GM10266 (cell line): ENCODE measurements at regions not wholly inside any gene's neighbourhood (a gene's known extent, or its start where the extent isn't known, plus 50 kb on each side); places are given as distances from the start of the nearest gene placed in this dataset.
"Not testable (repeated sequence)": the region's sequence is repeated elsewhere in the genome, so short reads cannot be mapped to it uniquely, and the experiment has no call there.

ENCODE experiments used
- DNase-seq: peaks from one replicate; pipeline ENCODE4 v3.0.0; 2012; ENCODE audit errors: extremely low spot score

DNA sequence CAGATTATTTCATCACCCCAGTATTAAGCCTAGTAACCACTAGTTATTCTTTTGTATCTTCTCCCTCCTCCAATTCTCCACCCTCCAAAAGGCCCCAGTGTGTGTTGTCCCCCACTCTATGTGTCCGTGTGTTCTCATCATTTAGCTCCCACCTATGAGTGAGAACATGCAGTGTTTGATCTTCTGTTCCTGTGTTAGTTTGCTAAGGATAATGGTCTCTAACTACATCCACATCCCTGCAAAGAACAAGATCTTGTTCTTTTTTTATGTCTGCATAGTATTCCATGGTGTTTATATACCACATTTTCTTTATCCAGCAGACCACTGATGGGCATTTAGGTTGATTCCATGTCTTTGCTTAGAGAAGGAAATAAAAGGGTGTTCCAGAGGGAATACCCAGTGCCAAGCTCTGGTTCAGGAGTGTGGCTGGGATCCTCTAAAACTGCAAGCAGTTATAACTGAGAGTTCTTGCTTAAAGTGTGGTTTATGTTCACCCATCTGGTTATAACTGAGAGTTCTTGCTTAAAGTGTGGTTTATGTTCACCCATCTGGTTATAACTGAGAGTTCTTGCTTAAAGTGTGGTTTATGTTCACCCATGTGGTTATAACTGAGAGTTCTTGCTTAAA, 154.8 kb downstream of the SYT15 start:
- DNase-seq = not testable (repeated sequence)

DNA sequence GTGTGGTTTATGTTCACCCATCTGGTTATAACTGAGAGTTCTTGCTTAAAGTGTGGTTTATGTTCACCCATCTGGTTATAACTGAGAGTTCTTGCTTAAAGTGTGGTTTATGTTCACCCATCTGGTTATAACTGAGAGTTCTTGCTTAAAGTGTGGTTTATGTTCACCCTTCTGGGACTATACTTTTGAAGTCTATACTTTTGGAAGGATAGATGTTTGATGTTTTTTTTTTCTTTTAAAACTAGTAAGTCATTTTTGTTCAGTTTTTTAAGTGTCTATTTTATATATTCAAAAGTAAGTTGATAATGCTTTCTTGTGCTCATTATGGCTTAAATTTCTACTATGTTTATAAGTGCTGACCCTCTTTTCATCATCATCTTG, 155.3 kb downstream of the SYT15 start:
- not testable (repeated sequence) for DNase-seq

- DNase-seq = not testable (repeated sequence)
Observed at GRCh38 chr10:46739919-46740318, 161.0 kb downstream of the SYT15 start.

DNA sequence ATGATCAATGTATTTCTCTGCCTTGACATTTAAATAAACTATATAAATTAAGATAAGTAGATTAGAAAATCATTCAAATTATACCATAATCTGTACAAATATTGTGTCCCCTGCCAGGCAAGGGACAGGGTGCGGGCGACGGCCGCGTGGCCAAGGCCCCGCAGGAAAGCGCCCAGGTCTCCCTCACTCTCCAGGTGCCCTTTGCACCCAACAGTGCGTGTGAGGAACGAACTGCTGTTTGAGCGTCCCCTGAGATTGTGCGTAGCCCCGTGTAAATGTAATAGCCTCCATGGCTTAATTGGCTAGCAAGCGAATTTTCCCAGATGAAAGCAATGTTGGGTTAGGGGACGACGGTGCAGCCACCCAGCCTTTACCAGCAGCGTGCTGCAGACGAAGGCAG, 161.4 kb downstream of the SYT15 start:
- DNase-seq = not testable (repeated sequence)

DNA sequence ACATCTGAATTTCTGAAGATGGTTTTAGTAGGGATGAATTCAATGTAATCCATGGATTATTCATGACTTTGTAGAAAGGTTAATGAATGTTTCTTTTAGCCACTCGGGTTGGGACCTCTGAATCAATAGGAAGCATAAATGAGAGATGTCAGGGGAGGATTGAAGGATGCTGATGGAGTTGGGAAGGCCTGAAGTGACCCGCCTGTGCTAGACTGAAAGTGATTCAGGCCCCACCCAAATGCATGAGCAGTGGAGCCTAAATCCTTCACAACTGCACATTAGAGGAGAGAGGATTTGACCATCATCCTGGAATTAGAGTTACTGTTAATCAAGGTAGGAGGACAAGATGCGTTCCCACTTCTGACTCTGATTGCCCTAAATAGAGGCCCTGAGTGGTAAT, 162.2 kb upstream of the PTPN20 start:
- not testable (repeated sequence) for DNase-seq

- DNase-seq = not testable (repeated sequence)
Observed at GRCh38 chr10:46749470-46749869, 161.8 kb upstream of the PTPN20 start.

DNA sequence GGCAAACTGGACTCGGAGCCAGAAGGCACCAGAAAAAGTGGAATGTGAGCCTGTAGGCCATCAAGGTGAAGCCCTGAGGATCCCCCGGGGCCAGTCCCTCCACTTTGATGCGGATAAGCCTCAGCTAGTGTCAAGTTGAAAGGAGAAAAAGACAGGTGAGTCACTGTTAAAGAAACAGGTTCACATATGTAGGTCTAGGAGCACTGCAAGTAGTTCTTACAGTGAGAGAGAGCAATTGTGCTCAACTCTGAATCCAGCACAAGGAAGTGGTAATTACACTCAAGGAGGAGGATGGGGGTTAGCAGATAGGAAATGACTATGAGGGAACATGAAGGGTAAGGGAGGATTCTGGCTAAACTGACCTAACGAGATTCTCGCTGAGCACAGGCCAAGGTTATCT, 157.5 kb upstream of the PTPN20 start:
- DNase-seq = not testable (repeated sequence)

DNA sequence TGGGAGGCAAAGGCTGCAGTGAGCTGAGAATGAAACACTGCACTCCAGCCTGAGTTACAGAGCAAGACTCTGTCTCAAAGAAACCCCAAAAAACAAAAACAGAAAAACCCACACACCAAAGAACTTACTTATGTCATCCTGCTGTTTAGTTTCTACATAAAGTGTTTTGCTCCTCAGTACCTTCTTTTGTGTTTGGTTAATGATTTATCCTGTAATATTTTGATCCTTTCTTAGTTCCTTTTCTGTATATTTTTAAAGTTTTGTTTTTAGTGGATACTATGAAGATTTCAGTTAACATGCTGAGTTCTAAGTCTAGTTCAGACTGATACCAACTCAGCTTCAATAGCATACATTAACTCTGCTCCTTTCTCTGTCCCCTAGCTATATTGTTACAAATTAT, 149.8 kb upstream of the PTPN20 start:
- DNase-seq = not testable (repeated sequence)

- DNase-seq = not testable (repeated sequence)
Observed at GRCh38 chr10:46768515-46769291, 142.5 kb upstream of the PTPN20 start.

- DNase-seq = not testable (repeated sequence)
Observed at GRCh38 chr10:46773178-46773896, 137.9 kb upstream of the PTPN20 start.

GRCh38 chr10:46773897-46774236, 137.4 kb upstream of the PTPN20 start:
- DNase-seq = not testable (repeated sequence)

GRCh38 chr10:46774366-46774765, 136.9 kb upstream of the PTPN20 start:
- not testable (repeated sequence) for DNase-seq

DNA sequence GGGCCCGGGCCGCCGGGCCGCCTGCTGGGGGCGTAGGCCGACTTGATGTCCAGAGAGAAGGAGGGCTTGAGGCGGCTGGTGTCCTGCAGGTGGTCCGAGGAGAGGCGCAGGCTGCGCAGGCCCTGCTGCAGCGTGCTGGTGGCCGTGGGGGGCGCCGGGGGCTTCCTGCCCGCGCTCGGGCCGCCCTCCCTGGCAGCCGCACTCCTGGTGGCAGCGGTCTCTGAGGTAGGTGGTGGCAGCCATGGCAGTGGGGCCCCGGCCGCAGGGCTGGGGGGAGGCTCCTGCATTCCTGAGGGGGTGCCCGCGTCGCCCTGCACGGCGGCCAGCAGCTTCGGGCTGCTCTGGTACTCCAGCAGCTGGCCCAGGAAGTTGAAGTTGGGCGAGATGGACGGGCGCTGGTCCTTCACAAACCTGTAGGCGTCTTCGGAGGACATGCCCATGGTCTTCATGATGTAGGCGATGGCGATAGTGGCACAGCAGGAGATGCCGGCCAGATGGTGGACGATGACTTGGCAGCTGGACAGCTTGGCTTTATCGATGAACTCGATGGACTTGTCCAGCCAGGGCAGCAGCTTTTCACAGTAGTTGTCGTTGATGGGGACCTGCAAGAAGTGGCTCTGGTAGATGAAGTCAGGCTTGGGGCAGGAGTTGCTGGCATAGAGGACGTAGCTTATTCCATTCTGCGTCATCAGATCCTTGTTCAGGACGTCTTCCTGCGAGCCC, 136.1 kb upstream of the PTPN20 start:
- DNase-seq = not testable (repeated sequence)

- not testable (repeated sequence) for DNase-seq
Observed at GRCh38 chr10:46775668-46776059, 135.6 kb upstream of the PTPN20 start.

DNA sequence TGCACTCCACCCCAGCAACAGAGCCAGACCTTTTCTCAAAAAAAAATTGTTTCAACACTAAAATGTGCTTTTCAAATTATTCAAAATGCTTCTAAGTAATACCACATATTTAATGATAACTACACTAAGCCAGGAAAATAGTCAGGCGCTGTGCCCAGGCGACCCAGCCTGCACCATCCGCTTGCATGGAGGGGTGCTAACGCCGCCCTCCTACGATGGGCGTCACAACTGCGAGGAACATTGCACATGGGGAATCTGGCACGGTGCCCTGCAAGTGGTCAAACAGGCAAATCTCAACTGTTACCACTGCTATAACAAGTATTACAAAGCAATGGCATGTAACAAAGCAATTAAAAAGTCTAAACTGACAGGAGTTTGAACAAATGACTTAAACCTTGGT, 131.7 kb upstream of the PTPN20 start:
- DNase-seq = not testable (repeated sequence)

DNA sequence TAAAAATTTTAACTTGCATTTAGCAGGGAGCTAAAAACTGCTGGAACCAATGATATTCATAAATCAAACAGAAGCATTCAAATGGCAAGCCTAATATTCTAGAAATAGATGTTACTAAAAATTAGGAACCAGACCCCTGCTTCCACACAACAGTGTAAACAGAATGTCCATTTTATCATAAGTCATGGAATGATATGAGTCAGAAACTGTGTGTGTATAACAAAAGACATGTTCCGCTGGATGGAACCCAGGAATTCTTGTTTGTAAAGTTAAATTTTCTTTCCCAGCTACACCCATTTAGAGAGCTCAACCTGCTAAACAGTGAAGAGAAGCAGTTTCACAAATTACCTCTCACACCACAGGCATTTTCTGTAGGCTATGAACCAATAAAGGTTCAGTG, 131.1 kb upstream of the PTPN20 start:
- DNase-seq = not testable (repeated sequence)

DNA sequence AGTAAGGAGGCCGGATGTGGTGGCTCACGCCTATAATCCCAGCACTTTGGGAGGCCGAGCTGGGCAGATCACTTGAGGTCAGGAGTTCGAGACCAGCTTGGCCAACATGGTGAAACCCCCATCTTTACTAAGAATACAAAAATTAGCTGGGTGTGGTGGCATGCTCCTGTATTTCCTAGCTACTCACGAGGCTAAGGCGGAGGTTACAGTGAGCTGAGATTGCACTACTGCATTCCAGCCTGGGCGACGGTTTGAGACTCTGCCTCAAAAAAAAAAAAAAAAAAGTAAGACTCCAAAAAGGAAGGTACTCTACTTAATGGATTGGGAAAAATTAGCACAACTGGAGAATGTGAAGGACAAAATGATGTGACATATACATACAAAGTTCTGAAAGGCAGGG, 130.2 kb upstream of the PTPN20 start:
- DNase-seq = not testable (repeated sequence)

GRCh38 chr10:46782001-46782874, 129.0 kb upstream of the PTPN20 start:
- DNase-seq = not testable (repeated sequence)

DNA sequence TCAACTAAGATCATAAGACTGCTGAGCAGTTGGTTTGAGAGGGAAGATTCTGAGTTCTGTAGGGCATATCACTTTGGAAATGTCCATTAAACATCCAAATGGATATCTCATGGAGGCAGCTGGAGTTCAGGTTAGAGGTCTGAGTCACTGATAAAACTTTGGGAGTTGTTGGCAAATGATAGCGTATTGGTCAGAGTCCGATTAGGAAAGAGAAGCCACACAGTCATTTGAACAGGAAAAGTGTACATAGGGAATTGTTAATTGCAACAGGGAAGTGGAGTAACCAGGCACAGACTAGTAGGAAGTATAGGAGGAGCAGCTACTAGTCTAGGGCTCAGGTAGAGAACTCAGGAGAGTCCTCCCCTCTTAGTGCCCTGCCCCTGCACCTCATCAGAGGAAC, 126.6 kb upstream of the PTPN20 start:
- DNase-seq = not testable (repeated sequence)

GRCh38 chr10:46786125-46786517, 125.1 kb upstream of the PTPN20 start:
- DNase-seq = not testable (repeated sequence)
